ENCODE measurements at regions not wholly inside any gene's neighbourhood (a gene's known extent, or its start where the extent isn't known, plus 50 kb on each side); places are given as distances from the start of the nearest gene placed in this dataset.

DNA sequence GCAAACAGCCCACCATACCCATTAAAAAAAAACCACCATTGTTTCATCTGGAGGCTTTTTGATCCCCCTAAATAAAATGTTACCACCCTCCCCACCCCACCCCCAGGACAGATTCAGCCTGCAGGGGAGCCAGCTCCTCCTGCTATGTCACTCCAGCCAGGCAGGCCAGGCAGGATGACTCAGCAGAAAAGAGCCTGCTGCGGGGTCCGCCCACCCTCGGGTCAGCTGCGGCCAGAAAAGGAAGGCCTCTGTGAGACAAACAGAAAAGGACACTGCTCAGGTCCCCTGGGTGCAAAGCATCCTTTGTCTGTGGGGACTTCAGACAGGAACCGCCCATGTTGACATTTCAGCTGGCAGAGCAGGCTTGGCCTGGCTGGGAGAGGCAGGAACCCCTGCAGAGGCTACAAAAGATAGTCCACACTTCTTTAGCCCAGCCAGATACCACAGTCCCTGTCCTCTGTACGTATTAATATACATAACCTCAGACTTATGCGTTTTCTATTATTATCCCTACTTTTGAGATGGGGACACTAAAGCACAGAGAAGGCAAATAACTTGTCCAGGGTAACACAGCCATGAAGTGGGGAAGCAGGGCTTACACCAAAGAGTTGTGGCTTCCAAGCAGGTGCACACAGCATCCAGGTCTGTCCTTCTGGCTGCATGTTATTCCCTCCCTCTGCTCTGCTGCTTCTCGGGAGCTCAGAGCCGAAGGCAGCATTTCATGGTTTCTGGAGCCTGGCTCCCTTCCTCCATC, 147.7 kb downstream of the CPEB2 start:
- peak in 1 of 2 donors; percentile 27 for ATAC-seq (replicated peaks in 1 of 2)
- Mint-ChIP-seq H3K36me3 (ENCODE audit: insufficient read depth in 2 of 2) (no peaks in the 10 kb centered on the region), H3K4me3 (no peak overlapping the region), H3K27ac (no peak overlapping the region), H3K4me1 (ENCODE audit: low read depth) (no peaks in the 10 kb centered on the region), H3K27me3 (ENCODE audit: low read depth) (peaks cover 22% of the 10 kb centered on the region), H3K9me3 (peaks cover 0 to 1% of the 10 kb centered on the region in 2 donors)
- peak in 1 of 2 donors; percentile 4 for DNase-seq

- Mint-ChIP-seq H3K4me3 (peak overlapping the region in 1 of 2 donors; percentile 6), H3K9me3 (peaks cover 0 to 1% of the 10 kb centered on the region in 2 donors), H3K27ac (no peak overlapping the region), H3K27me3 (ENCODE audit: low read depth) (peaks cover 22% of the 10 kb centered on the region), H3K36me3 (ENCODE audit: insufficient read depth in 2 of 2) (no peaks in the 10 kb centered on the region), H3K4me1 (ENCODE audit: low read depth) (no peaks in the 10 kb centered on the region)
- DNase-seq, result no peak
- ATAC-seq (replicated peaks in 1 of 2), result no peak
Measured at GRCh38 chr4:15150631-15151030, 148.3 kb downstream of the CPEB2 start.

GRCh38 chr4:15151033-15151432, 148.8 kb downstream of the CPEB2 start:
- no peak overlapping the region for H3K27ac Mint-ChIP-seq
- peaks cover 0 to 1% of the 10 kb centered on the region in 2 donors for H3K9me3 Mint-ChIP-seq
- peaks cover 22% of the 10 kb centered on the region for H3K27me3 Mint-ChIP-seq (ENCODE audit: low read depth)
- no peak overlapping the region for H3K4me3 Mint-ChIP-seq
- ATAC-seq (replicated peaks in 1 of 2) (no peak), DNase-seq (no peak)
- H3K4me1 Mint-ChIP-seq (ENCODE audit: low read depth), result no peaks in the 10 kb centered on the region
- no peaks in the 10 kb centered on the region for H3K36me3 Mint-ChIP-seq (ENCODE audit: insufficient read depth in 2 of 2)

GRCh38 chr4:15153662-15154061, 151.4 kb downstream of the CPEB2 start:
- Mint-ChIP-seq H3K4me1 (ENCODE audit: low read depth) (no peaks in the 10 kb centered on the region), H3K27ac (no peak overlapping the region), H3K4me3 (no peak overlapping the region), H3K27me3 (ENCODE audit: low read depth) (peaks cover 17% of the 10 kb centered on the region), H3K36me3 (ENCODE audit: insufficient read depth in 2 of 2) (peaks cover 0 to 2% of the 10 kb centered on the region in 2 donors), H3K9me3 (peaks cover 0 to 1% of the 10 kb centered on the region in 2 donors)
- no peak for ATAC-seq (replicated peaks in 1 of 2)
- DNase-seq, result no peak

DNA sequence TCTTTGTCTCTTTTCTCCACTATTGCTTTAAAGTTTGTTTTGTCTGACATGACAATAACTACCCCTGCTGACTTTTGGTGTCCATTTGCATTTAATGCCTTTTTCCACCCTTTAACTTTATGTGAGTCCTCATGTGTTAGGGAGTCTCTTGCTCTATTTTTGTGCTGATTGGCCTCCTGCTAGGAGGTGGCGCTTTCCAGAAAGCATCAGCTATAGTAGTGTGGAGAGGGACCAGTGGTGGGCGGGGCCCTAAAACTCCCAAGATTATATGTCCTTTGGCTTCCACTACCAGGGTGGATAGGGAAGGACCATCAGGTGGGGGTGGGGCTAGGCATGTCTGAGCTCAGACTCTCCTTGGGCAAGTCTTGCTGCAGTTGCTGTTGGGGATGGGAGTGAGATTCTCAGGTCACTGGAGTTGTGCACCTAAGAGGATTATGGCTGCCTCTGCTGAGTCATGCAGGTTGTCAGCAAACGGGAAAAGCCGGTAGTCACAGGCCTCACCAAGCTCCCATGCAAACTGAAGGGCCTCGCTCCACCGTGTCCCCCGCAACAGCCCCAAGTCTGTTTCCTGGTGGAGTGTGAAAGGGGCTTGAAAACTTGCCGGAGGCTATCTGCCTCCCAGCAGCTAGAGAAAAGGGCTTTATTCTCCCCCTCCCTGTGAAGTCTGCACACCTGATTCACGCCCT, 156.3 kb downstream of the CPEB2 start:
- ATAC-seq (replicated peaks in 1 of 2), result no peak
- Mint-ChIP-seq H3K36me3 (ENCODE audit: insufficient read depth in 2 of 2) (peaks cover 0 to 2% of the 10 kb centered on the region in 2 donors), H3K27ac (no peak overlapping the region), H3K27me3 (ENCODE audit: low read depth) (peaks cover 13% of the 10 kb centered on the region), H3K4me3 (no peak overlapping the region), H3K4me1 (ENCODE audit: low read depth) (no peaks in the 10 kb centered on the region), H3K9me3 (no peaks in the 10 kb centered on the region)
- DNase-seq, result no peak

DNA sequence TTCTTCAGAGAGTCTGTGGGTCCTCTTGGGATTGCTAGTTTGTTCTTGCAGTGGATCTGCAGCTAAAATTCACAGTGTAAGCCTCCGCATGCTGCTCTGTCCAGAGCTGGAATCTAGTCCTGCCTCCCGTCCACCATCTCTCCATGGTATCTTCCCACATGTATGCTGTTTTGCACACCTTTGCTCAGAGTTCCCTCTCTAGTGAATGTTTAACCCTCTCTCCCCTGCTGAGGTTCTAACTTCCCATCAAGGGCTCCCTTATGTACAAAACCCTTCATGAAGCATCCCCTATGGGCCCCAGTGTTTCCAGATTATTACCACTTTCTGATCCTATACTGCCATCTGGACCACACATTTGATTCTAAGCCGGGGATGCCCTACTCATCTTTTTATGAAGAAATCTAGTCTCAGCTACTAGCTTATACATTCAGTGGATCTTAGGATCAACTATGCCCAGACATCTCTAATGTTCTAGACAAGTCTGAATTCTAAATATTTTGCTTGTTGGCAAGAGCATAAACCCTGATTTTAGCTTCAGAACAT, 157.3 kb downstream of the CPEB2 start:
- no peaks in the 10 kb centered on the region for H3K9me3 Mint-ChIP-seq
- H3K36me3 Mint-ChIP-seq (ENCODE audit: insufficient read depth in 2 of 2), result peaks cover 0 to 2% of the 10 kb centered on the region in 2 donors
- H3K27me3 Mint-ChIP-seq (ENCODE audit: low read depth), result peaks cover 19% of the 10 kb centered on the region
- DNase-seq (no peak), ATAC-seq (replicated peaks in 1 of 2) (no peak)
- peaks cover 1% of the 10 kb centered on the region for H3K4me1 Mint-ChIP-seq (ENCODE audit: low read depth)
- no peak overlapping the region for H3K27ac Mint-ChIP-seq
- no peak overlapping the region for H3K4me3 Mint-ChIP-seq

DNA sequence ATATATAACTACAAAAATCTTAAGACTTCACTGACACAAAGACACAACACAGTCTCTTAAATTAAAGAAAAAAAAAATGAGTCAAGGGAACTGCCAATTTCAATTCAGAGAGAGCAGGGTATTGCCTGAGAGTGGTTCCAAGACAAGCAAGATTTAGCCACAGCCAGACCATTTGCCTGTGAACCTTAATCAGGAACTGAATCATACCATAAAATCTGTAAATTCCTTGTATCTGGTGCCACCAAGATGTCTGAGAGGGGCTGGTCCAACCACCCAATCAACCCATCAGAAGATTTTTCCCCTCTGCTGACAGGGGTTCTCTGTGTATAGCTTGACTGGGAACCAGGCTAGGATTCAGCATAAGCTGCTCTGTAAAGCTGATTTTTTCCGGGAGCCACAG, 159.2 kb downstream of the CPEB2 start:
- Mint-ChIP-seq H3K27me3 (ENCODE audit: low read depth) (peaks cover 29% of the 10 kb centered on the region), H3K27ac (no peak overlapping the region), H3K36me3 (ENCODE audit: insufficient read depth in 2 of 2) (peaks cover 0 to 2% of the 10 kb centered on the region in 2 donors), H3K9me3 (no peaks in the 10 kb centered on the region), H3K4me1 (ENCODE audit: low read depth) (peaks cover 5% of the 10 kb centered on the region), H3K4me3 (no peak overlapping the region)
- DNase-seq, result no peak
- ATAC-seq (replicated peaks in 1 of 2), result no peak

- no peak overlapping the region for H3K27ac Mint-ChIP-seq
- H3K27me3 Mint-ChIP-seq (ENCODE audit: low read depth), result peaks cover 35% of the 10 kb centered on the region
- peaks cover 0 to 2% of the 10 kb centered on the region in 2 donors for H3K36me3 Mint-ChIP-seq (ENCODE audit: insufficient read depth in 2 of 2)
- DNase-seq (no peak), ATAC-seq (replicated peaks in 1 of 2) (no peak)
- H3K4me1 Mint-ChIP-seq (ENCODE audit: low read depth), result peaks cover 5% of the 10 kb centered on the region
- H3K9me3 Mint-ChIP-seq, result no peaks in the 10 kb centered on the region
- no peak overlapping the region for H3K4me3 Mint-ChIP-seq
Measured at GRCh38 chr4:15162046-15162445, 159.8 kb downstream of the CPEB2 start.

DNA sequence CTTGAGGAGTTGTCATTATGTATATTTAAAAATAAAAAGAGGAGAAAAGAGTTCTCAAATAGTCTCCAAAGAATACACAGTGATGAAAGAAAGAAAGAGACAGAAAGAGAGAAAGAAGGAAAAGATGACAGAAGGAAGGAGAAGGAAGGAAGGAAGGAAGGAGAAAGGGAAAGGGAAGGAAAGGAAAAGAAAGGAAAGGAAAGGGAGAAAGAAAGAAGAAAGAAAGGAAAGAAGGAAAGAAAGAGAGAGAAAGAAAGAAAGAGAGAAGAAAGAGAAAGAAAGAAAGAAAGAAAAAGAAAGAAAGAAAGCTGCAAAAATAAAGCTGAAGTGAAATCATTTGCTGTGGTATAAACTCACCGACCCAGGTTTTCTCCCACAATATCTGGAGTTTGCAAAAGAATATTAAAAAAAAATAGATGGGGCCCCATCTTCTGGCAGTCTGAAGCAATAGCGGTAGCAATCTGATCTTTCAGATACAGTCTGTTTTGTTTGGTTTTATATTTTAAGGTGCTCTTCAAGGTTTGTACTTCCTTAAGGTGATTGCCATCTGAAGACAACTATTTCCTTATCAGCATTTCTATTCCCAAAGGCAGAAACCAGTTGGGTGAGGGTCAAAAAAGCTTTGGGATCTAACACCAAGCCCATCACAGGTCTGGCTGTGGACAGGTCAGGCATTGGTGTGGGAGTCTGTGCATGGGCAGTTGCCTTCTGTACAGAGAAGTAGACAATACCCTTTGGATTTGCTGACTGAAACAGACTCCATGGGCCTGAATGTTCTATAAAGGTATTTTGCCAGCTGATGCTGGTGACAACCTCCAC, 160.4 kb downstream of the CPEB2 start:
- DNase-seq (no peak), ATAC-seq (replicated peaks in 1 of 2) (no peak)
- no peak overlapping the region for H3K4me3 Mint-ChIP-seq
- H3K9me3 Mint-ChIP-seq, result no peaks in the 10 kb centered on the region
- H3K36me3 Mint-ChIP-seq (ENCODE audit: insufficient read depth in 2 of 2), result no peaks in the 10 kb centered on the region
- peaks cover 41% of the 10 kb centered on the region for H3K27me3 Mint-ChIP-seq (ENCODE audit: low read depth)
- peaks cover 5% of the 10 kb centered on the region for H3K4me1 Mint-ChIP-seq (ENCODE audit: low read depth)
- H3K27ac Mint-ChIP-seq, result no peak overlapping the region

GRCh38 chr4:15163284-15163645, 161.0 kb downstream of the CPEB2 start:
- H3K9me3 Mint-ChIP-seq, result no peaks in the 10 kb centered on the region
- DNase-seq (no peak), ATAC-seq (replicated peaks in 1 of 2) (no peak)
- H3K4me1 Mint-ChIP-seq (ENCODE audit: low read depth), result peaks cover 5% of the 10 kb centered on the region
- H3K27ac Mint-ChIP-seq, result no peak overlapping the region
- no peaks in the 10 kb centered on the region for H3K36me3 Mint-ChIP-seq (ENCODE audit: insufficient read depth in 2 of 2)
- no peak overlapping the region for H3K4me3 Mint-ChIP-seq
- peaks cover 41% of the 10 kb centered on the region for H3K27me3 Mint-ChIP-seq (ENCODE audit: low read depth)

GRCh38 chr4:15164571-15164970, 162.3 kb downstream of the CPEB2 start:
- ATAC-seq (replicated peaks in 1 of 2) (peak in 1 of 2 donors; percentile 39), DNase-seq (no peak)
- Mint-ChIP-seq H3K27ac (no peak overlapping the region), H3K4me3 (no peak overlapping the region), H3K27me3 (ENCODE audit: low read depth) (peaks cover 43% of the 10 kb centered on the region), H3K36me3 (ENCODE audit: insufficient read depth in 2 of 2) (no peaks in the 10 kb centered on the region), H3K9me3 (no peaks in the 10 kb centered on the region), H3K4me1 (ENCODE audit: low read depth) (peaks cover 5% of the 10 kb centered on the region)

DNA sequence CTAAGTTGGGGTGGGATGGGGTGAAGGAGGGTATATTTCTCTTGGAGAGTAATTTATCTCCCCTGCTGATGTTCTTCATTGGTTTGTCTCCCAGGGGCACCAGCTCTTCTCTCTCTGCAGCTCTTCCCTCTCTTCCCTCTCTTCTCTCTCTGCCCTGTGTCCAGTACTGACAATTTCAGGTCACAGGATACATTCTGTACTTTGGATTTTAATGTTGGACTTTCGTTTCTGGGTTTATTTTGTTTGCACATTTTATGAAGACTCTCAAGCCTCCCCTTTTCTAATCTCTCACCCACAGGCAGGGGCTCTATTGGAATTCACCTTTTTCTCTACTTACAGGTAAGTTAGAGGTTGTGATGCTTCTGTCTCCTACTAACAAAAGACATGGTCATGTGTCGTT, 165.5 kb downstream of the CPEB2 start:
- Mint-ChIP-seq H3K27ac (no peak overlapping the region), H3K9me3 (peaks cover 3 to 4% of the 10 kb centered on the region in 2 donors), H3K36me3 (ENCODE audit: insufficient read depth in 2 of 2) (peaks cover 1 to 3% of the 10 kb centered on the region in 2 donors), H3K4me3 (no peak overlapping the region), H3K4me1 (ENCODE audit: low read depth) (peaks cover 5% of the 10 kb centered on the region), H3K27me3 (ENCODE audit: low read depth) (peaks cover 60% of the 10 kb centered on the region)
- ATAC-seq (replicated peaks in 1 of 2) (no peak), DNase-seq (no peak)

DNA sequence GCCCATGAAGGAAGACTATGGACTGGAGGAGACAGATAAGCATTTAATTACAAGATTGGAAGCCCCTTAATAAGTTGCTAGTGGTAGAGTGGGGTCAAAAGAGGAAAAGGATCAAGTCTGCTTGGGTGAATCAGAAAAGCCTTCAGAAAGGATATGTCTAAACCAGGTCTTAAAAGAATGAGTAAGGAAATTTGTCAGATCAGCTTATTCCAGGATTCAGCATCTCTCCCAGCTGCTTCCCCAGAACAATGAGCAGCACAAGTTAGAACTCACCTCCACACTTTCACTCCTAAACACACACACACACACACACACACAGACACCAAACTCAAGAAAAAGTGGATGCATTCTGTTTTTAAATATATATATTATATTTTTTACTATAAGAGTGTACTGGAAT, 166.5 kb downstream of the CPEB2 start:
- peaks cover 58% of the 10 kb centered on the region for H3K27me3 Mint-ChIP-seq (ENCODE audit: low read depth)

More for the DNA sequence above, 166.5 kb downstream of the CPEB2 start:
- peaks cover 5% of the 10 kb centered on the region for H3K4me1 Mint-ChIP-seq (ENCODE audit: low read depth)
- H3K27ac Mint-ChIP-seq, result no peak overlapping the region
- H3K4me3 Mint-ChIP-seq, result no peak overlapping the region
- ATAC-seq (replicated peaks in 1 of 2) (no peak), DNase-seq (no peak)
- H3K36me3 Mint-ChIP-seq (ENCODE audit: insufficient read depth in 2 of 2), result peaks cover 2 to 3% of the 10 kb centered on the region in 2 donors
- peaks cover 4% of the 10 kb centered on the region in 2 donors for H3K9me3 Mint-ChIP-seq
